Embryonic facial prominence (tissue), 1 donor: ENCODE measurements at regions not wholly inside any gene's neighbourhood (a gene's known extent, or its start where the extent isn't known, plus 50 kb on each side); places are given as distances from the start of the nearest gene placed in this dataset.

ENCODE experiments used
- DNase-seq: peaks from one replicate; pipeline ENCODE4 v3.0.0-alpha.2; 2016; ENCODE audit errors: extremely low spot score

DNA sequence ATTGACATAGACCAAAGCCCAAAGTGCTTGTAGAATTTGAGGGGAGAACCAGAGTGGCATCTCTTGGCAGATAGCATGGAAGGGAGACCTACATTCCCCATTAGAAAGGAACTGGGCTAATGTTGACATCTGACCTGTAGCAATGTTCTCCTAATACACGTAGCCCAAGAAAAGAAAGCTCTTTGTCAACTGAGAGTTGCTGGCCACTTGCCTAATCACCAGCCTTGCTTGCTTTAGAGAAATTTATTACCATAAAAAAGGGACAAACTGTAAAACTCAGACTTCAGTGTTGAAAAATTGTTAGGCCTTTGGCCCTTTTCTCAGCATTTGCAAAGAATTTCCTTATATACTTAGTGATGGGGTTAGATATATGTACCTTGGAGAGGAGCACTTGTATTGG, 777.5 kb downstream of the MAFB start:
- DNase-seq, result no peak

DNA sequence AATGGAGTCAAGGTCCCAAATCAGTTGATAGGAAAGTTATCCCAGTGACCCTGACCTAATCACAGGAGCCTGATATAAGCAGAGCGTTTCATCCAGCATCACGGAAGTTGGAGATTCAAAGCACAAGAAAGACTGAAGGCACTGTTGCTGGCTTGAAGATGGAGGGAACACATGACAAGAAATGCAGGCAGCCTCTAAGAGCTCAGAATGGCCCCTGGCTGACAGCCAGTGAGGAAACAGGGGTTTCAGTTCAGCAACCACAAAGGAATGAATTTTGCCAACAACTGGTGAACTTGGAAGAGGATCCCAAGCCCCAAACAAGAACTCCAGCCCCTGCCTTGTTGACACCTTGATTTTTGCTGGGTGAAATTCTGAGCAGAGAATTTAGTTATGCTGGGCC, 778.5 kb downstream of the MAFB start:
- no peak for DNase-seq

DNA sequence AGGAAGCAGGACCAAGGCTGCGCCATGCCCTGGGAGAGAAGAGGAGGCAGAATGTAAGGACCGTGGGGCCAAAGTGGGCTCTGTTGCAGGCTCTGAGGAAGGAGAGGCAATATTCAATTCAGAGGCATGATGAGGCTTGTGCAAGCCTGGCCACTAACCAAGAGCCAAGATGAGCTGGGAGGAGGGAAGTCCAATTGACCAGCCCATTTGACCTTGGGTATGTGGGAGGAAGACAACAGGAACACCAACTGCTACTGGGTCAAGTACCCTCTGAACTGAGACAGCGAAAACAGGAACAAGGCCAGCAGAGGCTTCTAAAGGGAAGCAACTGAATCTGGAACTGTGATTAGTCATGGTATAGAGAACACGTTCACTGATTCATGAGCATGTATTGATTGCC, 779.6 kb downstream of the MAFB start:
- DNase-seq, result no peak

DNA sequence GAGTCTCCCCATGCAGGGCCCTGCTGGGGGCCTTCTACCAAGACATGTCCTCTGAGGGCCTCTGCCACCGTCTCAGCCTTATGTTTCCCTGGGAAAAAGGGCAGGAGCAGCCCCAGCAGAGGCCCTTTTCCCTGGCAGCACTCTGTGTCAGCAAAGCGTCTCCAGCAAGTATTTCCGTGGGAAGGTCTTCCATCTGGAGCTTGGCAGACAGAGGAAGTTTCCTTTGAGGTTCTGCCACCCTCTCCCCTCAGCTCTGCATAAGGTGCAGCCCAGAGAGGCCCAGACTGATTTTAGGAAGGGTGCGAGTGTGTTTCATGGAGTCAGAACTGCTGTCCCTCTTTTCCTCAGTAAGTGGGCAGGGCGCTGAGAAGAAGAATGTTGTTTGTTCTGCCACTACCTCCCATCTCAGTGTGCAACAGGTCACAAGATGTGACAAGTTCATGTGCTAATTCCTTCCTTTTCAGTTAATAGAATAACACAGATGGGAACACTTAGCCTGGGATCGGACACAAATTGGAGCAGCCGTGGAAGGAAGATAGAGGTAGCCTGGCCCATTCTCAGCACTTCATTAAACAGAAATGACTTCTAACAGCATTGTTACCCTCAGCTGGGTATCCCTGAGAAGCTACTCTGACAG, 784.4 kb downstream of the MAFB start:
- DNase-seq, result no peak

DNA sequence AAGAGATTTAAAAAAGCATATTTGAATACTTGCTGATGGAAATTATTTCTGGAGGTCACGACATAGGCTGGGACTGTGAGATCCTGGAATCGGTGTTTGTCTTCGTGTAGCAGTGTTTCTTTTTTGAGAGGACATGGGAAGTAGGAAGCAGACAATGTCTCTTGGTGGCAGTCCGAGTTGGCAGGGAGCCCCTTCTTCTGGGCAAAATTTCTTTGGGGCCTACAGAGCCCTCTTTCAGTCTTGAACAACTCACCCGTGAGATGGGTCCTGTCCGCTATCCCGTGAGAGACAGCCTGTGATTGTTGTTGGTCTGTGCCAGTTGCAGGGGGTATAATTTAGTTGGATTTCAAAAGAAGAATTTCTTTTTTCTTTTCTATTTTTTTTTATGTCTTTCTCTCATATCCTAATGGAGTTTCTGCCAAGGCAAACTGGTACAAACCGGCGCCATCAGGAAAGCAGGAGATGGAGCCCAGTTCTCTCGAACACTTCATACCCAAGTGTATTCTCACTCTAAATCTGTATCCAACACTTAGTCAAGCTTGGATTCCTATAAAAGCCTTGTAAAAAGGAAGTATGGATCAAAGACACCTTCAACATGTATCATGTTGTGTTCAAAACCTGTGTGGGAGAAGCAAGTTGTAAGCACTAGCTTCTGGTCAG, 785.1 kb downstream of the MAFB start:
- no peak for DNase-seq

DNA sequence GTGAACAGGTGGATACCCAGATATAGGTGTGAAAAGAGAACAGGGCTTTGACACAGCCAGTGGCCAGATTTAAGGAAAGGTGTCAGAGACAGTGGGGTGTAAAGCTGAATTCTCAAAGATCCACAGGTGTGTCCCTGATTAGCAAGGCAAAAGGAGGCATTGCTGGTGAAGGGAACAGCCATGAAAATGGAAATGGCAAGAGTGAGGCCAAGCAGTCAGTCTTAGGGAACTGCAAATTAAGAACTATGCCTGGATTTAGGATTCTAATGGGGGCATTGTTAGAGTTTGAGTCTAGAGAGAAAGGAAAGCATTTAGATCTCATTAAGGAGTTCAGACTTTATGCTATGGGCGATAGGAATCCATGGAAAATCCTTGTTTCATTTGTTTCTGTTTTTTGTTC, 789.2 kb downstream of the MAFB start:
- DNase-seq, result no peak

DNA sequence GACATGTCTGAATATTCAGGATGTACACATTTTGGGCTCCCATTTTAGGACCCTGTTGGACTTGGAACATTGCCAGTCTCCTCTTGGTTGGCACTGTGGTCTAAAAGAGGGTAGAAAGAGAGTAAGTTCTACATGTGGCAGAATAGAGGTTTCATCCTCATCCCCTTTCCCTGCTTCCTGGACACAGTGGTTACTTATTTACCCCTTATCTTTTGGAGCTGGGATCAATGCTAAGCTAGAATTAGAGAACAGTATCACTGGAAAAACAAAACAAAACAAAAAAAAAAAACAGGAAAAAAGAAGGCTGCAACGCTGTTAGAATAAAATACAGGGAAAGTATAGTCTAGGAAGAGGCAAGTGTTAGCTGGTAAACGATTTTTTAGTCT, 790.6 kb downstream of the MAFB start:
- no peak for DNase-seq

DNA sequence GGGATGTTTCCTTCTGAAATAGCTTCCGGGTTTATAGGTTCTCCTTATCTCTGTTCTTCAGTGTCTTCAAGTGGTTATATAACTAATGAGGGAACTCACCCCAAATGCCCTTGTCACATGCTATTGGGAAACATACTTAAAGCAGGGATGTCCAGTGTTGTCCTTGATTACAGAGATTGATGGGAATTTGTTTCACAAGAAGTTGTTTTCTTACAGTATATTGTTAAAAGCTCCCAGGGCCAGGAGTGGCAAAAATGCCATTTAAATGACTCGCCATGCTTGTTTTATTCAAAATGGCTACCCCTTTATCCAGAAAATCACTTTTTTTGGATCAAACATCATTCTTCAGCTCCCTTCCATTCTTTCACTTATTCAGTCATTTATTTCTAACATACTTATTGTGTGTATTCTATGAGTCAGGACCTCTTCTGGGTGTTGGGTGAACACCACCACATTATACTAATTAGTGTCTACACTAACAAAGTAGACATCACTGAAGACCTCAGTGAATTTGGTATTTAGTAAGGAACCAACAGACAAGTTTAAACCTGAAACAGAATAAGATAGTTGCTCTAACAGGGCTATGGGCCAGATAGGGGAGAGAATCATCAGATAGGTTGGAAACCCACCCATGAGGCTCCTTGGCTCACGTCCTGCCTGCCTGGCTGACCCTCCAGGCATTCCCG, 791.1 kb downstream of the MAFB start:
- no peak for DNase-seq

DNA sequence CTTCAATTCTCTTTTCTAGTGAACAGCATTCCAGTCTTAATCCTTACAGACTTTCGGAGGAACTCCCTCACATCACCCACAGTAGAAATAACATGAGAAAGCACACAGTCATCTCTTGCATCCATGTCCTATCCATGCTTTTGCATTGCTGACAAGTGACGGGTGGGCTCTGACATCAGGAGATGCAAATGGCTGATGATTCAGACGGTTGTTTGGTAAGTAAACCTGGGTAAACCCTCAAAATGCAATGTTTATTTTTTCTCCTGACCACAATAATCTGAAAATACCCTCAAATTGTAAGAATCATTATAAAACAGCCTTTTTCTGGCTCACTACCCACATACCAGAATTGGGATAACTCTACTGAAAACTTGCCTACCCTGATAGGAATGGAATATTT, 792.0 kb downstream of the MAFB start:
- no peak for DNase-seq

DNA sequence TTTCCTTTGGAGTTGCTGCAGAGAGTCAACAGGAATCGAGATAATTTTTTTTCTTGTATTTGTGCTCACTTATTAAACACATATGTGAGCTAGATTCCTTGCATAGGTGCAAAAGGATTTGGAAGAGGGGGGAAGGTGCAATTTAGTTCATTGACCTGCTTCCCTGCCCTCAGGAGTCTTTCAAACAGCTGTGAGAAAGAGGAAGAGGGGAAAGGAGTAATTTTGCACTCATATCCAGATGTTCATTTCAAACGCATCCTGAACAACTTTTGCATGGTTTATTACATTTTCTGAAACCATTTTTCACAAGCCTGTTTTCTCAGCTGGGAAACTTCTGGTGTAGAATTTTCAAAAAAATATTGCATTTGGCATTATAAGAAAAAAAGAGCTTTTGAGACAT, 795.0 kb downstream of the MAFB start:
- no peak for DNase-seq

DNA sequence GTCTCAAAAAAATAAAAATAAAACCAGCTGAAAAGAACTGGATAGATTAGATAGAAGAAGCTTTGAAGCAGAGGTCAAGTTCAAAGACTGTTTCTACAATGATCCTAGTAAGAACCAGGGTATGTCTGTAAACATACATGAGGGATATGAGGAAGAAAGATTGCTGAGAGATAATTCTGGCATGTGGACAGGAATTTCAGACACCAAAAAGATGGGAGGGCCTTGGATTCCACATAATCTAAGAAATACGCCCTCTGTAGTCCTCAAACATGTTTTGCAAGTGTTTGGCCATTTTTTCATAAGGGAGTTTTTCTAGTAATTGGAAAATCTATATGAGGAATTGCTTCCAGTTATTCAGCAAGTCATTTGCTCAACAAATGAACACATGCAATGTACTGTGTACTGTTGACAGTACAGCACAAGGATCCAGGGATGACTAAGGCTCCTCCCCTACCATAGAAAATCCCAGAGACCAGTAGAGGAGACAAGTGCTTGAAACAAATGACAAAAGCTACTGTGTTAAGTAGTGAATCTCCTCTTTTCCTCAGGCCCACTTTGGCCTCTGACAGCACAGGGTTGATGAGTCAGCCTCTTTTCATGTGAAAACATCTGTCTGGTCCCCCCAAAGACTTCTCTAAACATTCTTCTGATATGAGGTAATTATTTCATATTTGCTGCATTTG, 795.9 kb downstream of the MAFB start:
- DNase-seq, result no peak

DNA sequence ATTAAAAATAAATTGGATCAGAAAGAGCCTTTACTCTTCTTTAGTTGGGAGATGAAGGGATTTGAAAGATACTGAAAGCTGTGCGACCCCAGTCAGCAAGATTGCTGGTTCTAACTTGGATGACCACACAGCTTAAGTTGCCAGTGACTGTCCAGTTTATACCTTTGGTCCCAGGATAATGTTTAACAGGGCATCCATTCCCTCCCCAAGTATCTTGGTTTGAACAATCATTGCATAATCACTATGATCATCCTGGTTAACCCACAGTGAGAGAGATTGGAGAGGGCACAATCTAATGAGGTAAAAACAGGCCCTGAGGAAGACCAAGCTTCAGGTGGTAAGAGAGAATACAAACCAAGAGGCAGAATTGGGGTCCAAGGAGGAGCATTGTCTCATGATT, 798.3 kb downstream of the MAFB start:
- no peak for DNase-seq

DNA sequence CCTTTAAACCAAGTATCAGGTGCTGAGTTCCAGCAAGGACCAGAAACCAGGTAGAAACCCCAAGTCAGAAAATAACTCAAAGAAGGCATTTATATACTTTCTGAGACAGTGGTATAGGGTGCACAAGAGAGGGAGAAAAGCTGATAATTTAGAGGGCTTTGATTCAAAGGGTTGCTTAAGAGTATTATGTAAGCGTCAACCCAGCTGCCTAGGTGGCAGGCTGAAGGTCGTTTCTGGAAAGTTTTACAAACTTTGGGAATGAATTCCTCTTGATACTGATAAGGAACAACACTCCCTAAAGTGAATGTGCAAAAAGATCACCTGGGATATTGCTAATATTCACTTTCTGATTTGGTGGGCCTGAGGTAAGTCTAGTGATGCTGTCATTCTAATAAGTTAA, 800.7 kb downstream of the MAFB start:
- no peak for DNase-seq

DNA sequence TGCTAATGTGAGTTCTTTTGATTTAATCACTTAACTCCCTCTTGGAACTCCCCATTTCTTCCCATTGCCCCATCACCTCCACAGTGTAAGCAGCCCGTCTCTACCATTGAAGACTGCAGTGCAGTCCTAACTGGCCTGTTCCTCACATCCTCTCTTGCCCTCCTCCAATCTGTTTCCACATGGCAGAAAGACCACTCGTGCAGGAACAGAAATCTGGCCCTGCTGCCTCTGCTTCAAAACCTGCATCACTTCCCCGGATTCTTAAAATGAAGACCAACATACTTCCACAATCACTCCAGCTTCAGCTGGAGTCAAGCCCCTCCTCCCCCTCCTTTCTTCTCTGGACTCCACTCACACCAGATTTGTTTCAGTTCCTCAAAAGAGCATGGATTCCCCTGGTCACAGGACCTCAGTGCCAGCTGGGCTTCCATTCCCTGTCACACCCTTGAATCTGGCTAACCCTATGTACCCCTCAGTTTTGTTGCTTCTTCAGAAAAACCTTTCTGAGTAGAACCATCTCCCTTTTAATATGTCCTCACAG, 802.3 kb downstream of the MAFB start:
- DNase-seq, result no peak

DNA sequence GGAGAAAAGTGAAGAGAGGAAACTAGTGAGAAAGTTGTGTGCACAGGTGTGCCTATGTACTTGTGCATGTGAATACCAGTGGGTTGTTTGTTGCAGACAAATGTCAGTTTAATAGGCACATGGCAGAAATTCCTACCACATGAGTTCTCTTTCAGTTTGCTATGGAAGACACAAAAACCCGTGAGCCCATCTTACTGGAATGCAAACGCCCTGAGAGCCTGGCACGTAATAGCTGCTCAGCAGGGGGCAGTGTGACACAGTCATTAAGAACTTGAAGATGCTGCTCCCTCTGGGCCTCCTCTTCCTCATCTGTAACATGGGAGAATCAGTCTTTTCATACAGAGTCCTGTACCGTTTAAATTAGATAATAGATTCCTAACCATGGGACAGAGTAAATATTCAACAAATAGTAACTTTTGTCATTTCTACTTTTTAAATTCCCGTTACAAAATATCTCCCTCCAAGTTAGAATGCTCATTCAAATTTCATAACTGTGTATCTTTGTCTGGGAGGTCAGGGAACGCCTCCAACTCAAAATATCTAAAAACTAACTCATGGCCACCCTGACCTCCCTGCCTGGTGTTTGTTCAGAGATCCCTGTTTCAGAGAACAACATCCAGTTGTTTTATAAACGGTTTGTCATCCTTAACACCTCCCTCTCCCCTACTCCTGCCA, 802.9 kb downstream of the MAFB start:
- no peak for DNase-seq

DNA sequence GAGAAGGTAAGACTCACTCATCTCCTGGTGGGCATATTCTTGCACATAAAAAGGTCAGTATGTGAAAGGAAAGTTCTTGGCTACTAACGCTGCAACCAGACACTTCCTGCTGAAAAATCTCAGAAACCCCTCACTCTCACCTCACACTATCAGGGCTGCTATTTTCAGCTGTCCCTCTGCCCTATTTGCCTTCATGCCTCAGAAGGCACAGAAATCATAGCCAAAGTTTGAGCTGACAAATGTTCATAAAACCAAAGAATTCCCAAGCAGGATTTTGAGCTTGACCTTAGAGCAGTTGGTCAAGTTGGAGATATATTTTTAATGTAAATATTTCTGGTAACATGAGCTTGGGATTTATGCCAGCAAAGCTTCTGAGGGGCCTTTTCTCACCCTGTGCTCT, 806.2 kb downstream of the MAFB start:
- DNase-seq, result no peak

DNA sequence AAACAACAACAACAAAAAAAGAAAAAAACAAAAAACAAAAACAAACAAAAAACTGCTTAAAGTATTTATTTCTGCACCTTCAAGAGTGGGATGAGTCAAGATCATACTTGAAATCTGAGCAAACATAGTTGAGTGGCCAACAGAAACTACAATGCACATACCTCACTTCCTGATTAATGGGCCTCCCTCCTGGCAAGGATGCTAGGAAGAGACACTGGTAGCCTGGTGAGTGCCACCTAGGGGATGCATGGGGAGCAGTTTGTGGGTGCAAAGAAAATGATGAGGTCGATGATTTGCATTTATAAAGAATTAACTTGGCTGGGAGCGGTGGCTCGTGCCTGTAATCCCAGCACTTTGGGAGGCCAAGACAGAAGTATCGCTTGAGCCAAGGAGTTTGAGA, 808.1 kb downstream of the MAFB start:
- DNase-seq, result no peak

DNA sequence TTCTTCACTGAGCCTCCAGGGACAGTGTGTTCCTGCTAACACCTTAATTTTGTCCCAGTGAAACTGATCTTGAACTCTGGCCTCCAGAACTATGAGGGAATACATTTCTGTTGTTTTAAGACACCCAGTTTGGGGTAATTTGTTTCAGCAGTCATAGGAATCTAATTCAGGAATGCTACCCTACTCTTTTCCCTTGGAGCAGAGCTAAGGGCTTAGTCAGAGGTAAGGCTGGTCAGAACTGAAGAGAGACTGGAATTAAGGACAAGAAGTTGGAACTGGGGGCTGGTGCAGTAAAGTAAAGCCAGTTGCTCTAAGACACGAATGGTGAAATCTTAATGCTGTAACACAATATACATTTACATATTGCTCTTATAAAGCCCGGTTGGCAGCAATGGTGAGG, 809.7 kb downstream of the MAFB start:
- DNase-seq, result no peak

DNA sequence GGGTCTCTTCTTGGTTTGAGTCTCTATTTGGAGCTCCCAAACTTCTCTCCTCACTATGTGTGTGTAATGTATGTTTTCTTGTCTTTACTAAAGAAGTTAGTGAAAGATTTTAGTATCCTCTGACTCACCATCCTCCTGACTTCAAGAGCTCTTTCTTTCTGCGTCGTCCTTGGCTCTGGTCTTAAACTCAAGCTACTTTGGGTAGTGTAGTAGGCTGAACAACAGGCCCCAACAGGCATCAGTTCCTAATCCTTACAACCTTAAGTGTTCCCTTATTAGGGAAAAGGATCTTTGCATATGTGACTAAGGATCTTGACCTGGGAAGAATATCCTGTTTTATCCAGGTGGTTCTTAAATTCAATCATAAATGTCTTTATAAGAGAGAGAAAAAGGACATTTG, 810.2 kb downstream of the MAFB start:
- DNase-seq, result no peak

DNA sequence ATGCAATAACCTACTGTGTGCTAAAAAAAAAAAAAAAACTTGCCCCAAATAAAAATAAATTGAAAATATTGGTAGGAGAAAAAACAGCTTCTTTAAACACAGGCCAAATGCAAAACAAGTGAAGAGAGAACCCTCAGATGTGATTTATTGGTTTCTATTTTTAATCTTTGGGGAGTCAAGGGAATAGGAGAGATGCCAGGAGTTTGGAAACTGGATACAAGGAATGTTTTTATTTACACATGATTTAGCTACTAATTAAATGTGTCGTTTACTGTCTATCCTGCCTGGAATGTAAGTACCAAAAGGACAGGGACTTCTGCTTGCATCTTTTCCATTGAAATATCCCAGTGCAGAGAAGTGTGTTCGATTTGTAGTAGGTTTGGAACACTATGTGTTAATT, 810.7 kb downstream of the MAFB start:
- DNase-seq, result no peak

DNA sequence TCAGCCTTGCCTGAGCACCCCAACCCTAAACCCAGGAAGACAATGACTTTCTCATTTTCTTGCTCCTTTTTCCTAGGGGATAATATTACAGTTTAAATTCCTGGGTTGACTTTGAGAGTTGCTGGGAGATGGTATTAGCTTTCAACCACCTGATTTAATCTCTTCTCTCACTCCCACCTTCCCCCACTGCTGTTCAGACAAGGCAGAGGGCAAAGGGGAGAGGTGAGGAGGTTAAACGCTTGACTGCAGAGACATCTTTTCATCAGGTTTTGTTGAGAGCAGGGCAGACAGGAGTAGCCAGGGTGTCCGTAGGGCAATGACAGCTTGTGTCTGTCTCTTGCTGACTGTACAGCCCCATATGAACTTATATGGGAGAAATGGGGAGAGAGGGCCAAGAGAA, 811.2 kb downstream of the MAFB start:
- DNase-seq, result no peak

DNA sequence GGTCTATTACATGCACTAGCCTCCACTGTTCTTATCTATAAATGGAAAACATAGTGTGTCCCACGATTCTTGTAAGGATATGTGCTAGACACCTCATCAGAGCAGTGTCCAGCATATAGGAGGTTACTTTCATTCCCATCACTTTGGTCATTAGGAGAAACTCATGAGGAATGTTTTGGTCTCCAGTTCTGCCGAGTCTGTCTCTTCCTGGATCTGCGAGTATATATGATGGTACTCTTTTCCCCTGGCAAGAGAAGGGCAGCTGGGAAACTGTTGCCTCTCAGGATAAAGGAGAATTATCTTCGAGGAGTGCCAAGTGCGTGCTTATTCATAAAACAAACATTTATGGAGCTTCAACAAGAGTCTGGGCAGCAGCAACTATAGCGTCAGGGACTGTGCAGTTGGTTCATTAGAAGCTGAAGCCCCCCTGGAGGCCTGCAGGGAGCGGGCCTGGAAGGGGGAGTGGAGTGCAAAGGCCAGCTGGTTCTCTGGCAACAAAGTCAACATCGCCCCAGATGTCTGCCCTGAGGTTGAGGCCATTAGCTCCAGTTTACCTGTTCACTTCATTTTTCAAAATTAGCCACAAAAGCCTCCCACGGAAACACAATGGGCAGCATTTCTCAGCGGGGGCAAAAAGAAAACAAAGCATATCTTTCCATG, 811.9 kb downstream of the MAFB start:
- DNase-seq, result no peak
